ENCODE measurements at regions not wholly inside any gene's neighbourhood (a gene's known extent, or its start where the extent isn't known, plus 50 kb on each side); places are given as distances from the start of the nearest gene placed in this dataset.
"Not testable (repeated sequence)": the region's sequence is repeated elsewhere in the genome, so short reads cannot be mapped to it uniquely, and the experiment has no call there.

- DNase-seq (ENCODE audit: low spot score) = no peak
Observed at GRCh38 chr5:100017520-100018262, 517.5 kb upstream of the FAM174A start.

- not testable (repeated sequence) for DNase-seq (ENCODE audit: low spot score)
Observed at GRCh38 chr5:100013305-100013704, 521.9 kb upstream of the FAM174A start.

GRCh38 chr5:100011160-100011559 is 524.0 kb upstream of the FAM174A start:
- DNase-seq (ENCODE audit: low spot score) = not testable (repeated sequence)

GRCh38 chr5:100004969-100005368 is 530.2 kb upstream of the FAM174A start:
- no peak for DNase-seq (ENCODE audit: low spot score)

- DNase-seq (ENCODE audit: low spot score) = no peak
Observed at GRCh38 chr5:99998319-99998718, 536.9 kb upstream of the FAM174A start.

GRCh38 chr5:99995407-99995806 is 539.8 kb upstream of the FAM174A start:
- DNase-seq (ENCODE audit: low spot score) = no peak

- no peak for DNase-seq (ENCODE audit: low spot score)
Observed at GRCh38 chr5:99973779-99974178, 561.4 kb upstream of the FAM174A start.

- no peak for DNase-seq (ENCODE audit: low spot score)
Observed at GRCh38 chr5:99955962-99956361, 579.2 kb upstream of the FAM174A start.

- no peak for DNase-seq (ENCODE audit: low spot score)
Observed at GRCh38 chr5:99955006-99955405, 580.2 kb upstream of the FAM174A start.

GRCh38 chr5:99949969-99950524 is 585.1 kb upstream of the FAM174A start:
- no peak for DNase-seq (ENCODE audit: low spot score)

GRCh38 chr5:99949361-99949760 is 585.8 kb upstream of the FAM174A start:
- no peak for DNase-seq (ENCODE audit: low spot score)

GRCh38 chr5:99948850-99949249 is 586.3 kb upstream of the FAM174A start:
- DNase-seq (ENCODE audit: low spot score) = no peak

- DNase-seq (ENCODE audit: low spot score) = no peak
Observed at GRCh38 chr5:99945478-99946442, 589.4 kb upstream of the FAM174A start.

- no peak for DNase-seq (ENCODE audit: low spot score)
Observed at GRCh38 chr5:99940540-99940939, 594.6 kb upstream of the FAM174A start.

GRCh38 chr5:99936911-99937310 is 598.3 kb upstream of the FAM174A start:
- no peak for DNase-seq (ENCODE audit: low spot score)

GRCh38 chr5:99929806-99930135 is 605.4 kb upstream of the FAM174A start:
- DNase-seq (ENCODE audit: low spot score) = no peak

GRCh38 chr5:99929067-99929805 is 605.9 kb upstream of the FAM174A start:
- no peak for DNase-seq (ENCODE audit: low spot score)

GRCh38 chr5:99928490-99928889 is 606.7 kb upstream of the FAM174A start:
- no peak for DNase-seq (ENCODE audit: low spot score)

GRCh38 chr5:99926463-99926862 is 608.7 kb upstream of the FAM174A start:
- no peak for DNase-seq (ENCODE audit: low spot score)

GRCh38 chr5:99922386-99922785 is 612.8 kb upstream of the FAM174A start:
- no peak for DNase-seq (ENCODE audit: low spot score)

- no peak for DNase-seq (ENCODE audit: low spot score)
Observed at GRCh38 chr5:99911971-99912370, 623.2 kb upstream of the FAM174A start.

GRCh38 chr5:99906776-99907175 is 628.4 kb upstream of the FAM174A start:
- no peak for DNase-seq (ENCODE audit: low spot score)

Data from CD4-positive, alpha-beta T cell treated with Interleukin-6 at 100 ng/mL for 8 hours (primary cell).